Body of pancreas (tissue), 4 donors: ENCODE measurements at regions not wholly inside any gene's neighbourhood (a gene's known extent, or its start where the extent isn't known, plus 50 kb on each side); places are given as distances from the start of the nearest gene placed in this dataset.

ENCODE experiments used
- ATAC-seq: fragments of 150-250 bp; one replicate; pipeline ENCODE4 v1.9.1; 2016
- DNase-seq, 4 donors: peaks; one replicate each; pipeline ENCODE4 v3.0.0-alpha.2; 2019
- H3K27ac ChIP-seq, 4 donors: fragments of 200-600 bp; sonication (generic); 1 replicate in 3 of 4; 2 replicates in 1 of 4; pipeline versions ENCODE4 v1.5.1 to v1.6.1; 2016 to 2019; ENCODE audit warnings: mild to moderate bottlenecking in 1 of 4, mixed read lengths in 1 of 4, moderate library complexity in 1 of 4
- H3K27me3 ChIP-seq, 2 donors: fragments of 200-600 bp; sonication (generic); one replicate each; pipeline ENCODE4 v1.6.0; 2016; ENCODE audit warnings: mild to moderate bottlenecking in 1 of 2
- H3K36me3 ChIP-seq, 2 donors: fragments of 200-600 bp; sonication (generic); replicated peaks in 1 of 2; 2 replicates each; pipeline ENCODE4 v1.5.1; 2016; ENCODE audit warnings: low read depth in 2 of 2; ENCODE audit not compliant: insufficient read depth in 1 of 2
- H3K4me1 ChIP-seq: fragments of 200-600 bp; sonication (generic); one replicate; pipeline ENCODE4 v1.6.0; 2016
- H3K4me3 ChIP-seq, 2 donors: fragments of 200-600 bp; sonication (generic); 1 replicate in 1 of 2; 2 replicates in 1 of 2; pipeline ENCODE4 v1.5.1; 2016 to 2019
- H3K9me3 ChIP-seq, 3 donors: fragments of 200-600 bp; sonication (generic); 1 replicate in 2 of 3; 2 replicates in 1 of 3; pipeline ENCODE4 v1.5.1; 2016
- POLR2A ChIP-seq, 3 donors: fragments of 450-650 bp; IDR thresholded peaks; one replicate each; pipeline ENCODE4 v1.6.1; 2016; ENCODE audit warnings: antibody characterized with exemption in 3 of 3, mild to moderate bottlenecking in 2 of 3
- WGBS, 2 donors: methylation state at CpG; one replicate each; pipeline ENCODE4 v1.1.5; 2017; 5-methylcytosine and 5-hydroxymethylcytosine counted together
- intact Hi-C: fragments of 100-400 bp; cut with DNase I; formaldehyde crosslinking; loops from one replicate; pipeline ENCODE4 v1.15.1; 2023
- TF ChIP-seq, protein P1 (sequence below), 7 experiments: fragments of 450-650 bp in 4 of 7; fragments of 200-600 bp in 3 of 7; sonication (generic) in 3 of 7; IDR thresholded peaks; one replicate each; pipeline ENCODE4 v1.5.1; 2016 to 2019; ENCODE audit warnings: antibody characterized with exemption in 7 of 7

GRCh38 chrX:94722578-94722977, 1048.6 kb downstream of the FAM133A start:
- 86 to 92% methylated on average over 3 of the region's 3 CpGs for WGBS, 2 donors
- Histone ChIP-seq H3K4me3 (no peak overlapping the region), H3K4me1 (no peaks in the 10 kb centered on the region), H3K27me3 (no peaks in the 10 kb centered on the region), H3K36me3 (no peaks in the 10 kb centered on the region), H3K27ac (no peak overlapping the region), H3K9me3 (no peaks in the 10 kb centered on the region)
- intact Hi-C loops: no loop called here
- no peak for TF ChIP-seq POLR2A (IDR thresholded peaks at IDR 0.05)
- TF ChIP-seq, protein P1, sequence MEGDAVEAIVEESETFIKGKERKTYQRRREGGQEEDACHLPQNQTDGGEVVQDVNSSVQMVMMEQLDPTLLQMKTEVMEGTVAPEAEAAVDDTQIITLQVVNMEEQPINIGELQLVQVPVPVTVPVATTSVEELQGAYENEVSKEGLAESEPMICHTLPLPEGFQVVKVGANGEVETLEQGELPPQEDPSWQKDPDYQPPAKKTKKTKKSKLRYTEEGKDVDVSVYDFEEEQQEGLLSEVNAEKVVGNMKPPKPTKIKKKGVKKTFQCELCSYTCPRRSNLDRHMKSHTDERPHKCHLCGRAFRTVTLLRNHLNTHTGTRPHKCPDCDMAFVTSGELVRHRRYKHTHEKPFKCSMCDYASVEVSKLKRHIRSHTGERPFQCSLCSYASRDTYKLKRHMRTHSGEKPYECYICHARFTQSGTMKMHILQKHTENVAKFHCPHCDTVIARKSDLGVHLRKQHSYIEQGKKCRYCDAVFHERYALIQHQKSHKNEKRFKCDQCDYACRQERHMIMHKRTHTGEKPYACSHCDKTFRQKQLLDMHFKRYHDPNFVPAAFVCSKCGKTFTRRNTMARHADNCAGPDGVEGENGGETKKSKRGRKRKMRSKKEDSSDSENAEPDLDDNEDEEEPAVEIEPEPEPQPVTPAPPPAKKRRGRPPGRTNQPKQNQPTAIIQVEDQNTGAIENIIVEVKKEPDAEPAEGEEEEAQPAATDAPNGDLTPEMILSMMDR (IDR thresholded peaks at IDR 0.05): no peak
- ATAC-seq: no peak
- DNase-seq: no peak

DNA sequence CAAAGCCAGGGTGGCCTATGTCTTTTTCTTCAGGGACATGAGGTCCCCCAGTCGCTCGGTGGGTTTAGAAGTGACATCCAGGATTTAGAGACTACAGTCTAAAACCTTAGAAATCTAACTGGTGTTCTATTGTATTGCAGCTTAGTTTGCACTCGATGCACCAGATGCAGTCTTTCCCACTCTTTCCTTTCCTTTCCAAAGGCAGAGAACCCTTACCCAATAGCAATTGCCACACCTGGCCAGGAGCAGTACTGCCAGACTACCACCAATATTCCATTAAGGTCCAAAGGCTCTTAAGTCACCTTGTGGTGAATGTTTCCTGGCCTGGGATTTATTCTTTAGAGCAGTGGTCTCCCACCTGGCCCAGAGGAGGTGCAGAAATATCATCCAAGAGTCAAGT, 1068.8 kb downstream of the FAM133A start:
- intact Hi-C loops: no loop called here
- TF ChIP-seq, protein P1 (IDR thresholded peaks at IDR 0.05): peak in 1 of 7 experiments; percentile 23
- no peak for TF ChIP-seq POLR2A (IDR thresholded peaks at IDR 0.05)
- WGBS, 2 donors: 68 to 75% methylated on average over 3 of the region's 3 CpGs

GRCh38 chrX:94743478-94743877, 1069.5 kb downstream of the FAM133A start:
- no peak for ATAC-seq
- no peak for DNase-seq
- no peak overlapping the region for H3K27ac ChIP-seq
- H3K36me3 ChIP-seq: no peaks in the 10 kb centered on the region
- H3K4me3 ChIP-seq: no peak overlapping the region
- H3K9me3 ChIP-seq: no peaks in the 10 kb centered on the region
- H3K27me3 ChIP-seq: no peaks in the 10 kb centered on the region
- intact Hi-C loops: no loop called here
- no peak for TF ChIP-seq POLR2A (IDR thresholded peaks at IDR 0.05)
- TF ChIP-seq, protein P1 (IDR thresholded peaks at IDR 0.05): no peak
- no peaks in the 10 kb centered on the region for H3K4me1 ChIP-seq

More for the DNA sequence above, 1068.8 kb downstream of the FAM133A start:
- no peaks in the 10 kb centered on the region for H3K4me1 ChIP-seq
- no peak overlapping the region for H3K27ac ChIP-seq
- no peaks in the 10 kb centered on the region for H3K9me3 ChIP-seq
- no peaks in the 10 kb centered on the region for H3K36me3 ChIP-seq
- ATAC-seq (peak; percentile 48), DNase-seq (peak in 2 of 4 donors; percentile 2 to 48)
- H3K27me3 ChIP-seq: no peaks in the 10 kb centered on the region
- H3K4me3 ChIP-seq: no peak overlapping the region

GRCh38 chrX:94744786-94745185, 1070.8 kb downstream of the FAM133A start:
- Histone ChIP-seq H3K9me3 (no peaks in the 10 kb centered on the region), H3K4me3 (no peak overlapping the region), H3K4me1 (no peaks in the 10 kb centered on the region), H3K27ac (no peak overlapping the region), H3K36me3 (no peaks in the 10 kb centered on the region), H3K27me3 (no peaks in the 10 kb centered on the region)
- intact Hi-C loops: no loop called here
- 77 to 89% methylated on average over 3 of the region's 3 CpGs for WGBS, 2 donors
- no peak for TF ChIP-seq POLR2A (IDR thresholded peaks at IDR 0.05)
- TF ChIP-seq, protein P1 (IDR thresholded peaks at IDR 0.05): no peak
- no peak for ATAC-seq
- DNase-seq: no peak

DNA sequence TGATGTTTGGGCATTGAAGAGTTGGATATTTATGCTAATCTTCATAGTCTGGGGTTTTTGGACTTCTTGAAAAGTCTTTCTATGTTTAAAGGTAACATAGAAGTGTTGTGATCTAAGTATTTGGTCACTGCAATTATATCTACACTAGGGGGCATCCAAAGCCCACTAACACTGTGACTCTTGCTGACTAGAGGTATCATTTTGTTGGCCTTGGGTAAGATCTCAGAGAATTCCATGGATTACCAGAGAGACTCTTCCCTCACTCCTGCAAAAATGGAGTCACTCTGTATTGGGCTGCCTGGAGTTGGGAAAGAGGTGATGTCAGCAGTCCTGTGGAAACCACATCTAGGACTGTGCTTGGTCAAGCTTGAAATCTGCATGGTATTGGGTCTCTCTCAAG, 1077.6 kb downstream of the FAM133A start:
- no peaks in the 10 kb centered on the region for H3K27me3 ChIP-seq
- no peak for ATAC-seq
- no peak overlapping the region for H3K27ac ChIP-seq
- H3K4me3 ChIP-seq: no peak overlapping the region
- no peaks in the 10 kb centered on the region for H3K36me3 ChIP-seq
- H3K4me1 ChIP-seq: no peaks in the 10 kb centered on the region
- intact Hi-C loops: no loop called here
- no peak for DNase-seq
- no peaks in the 10 kb centered on the region for H3K9me3 ChIP-seq
- TF ChIP-seq, protein P1 (IDR thresholded peaks at IDR 0.05): no peak
